Prostate gland (tissue), 2 donors: ENCODE measurements at regions not wholly inside any gene's neighbourhood (a gene's known extent, or its start where the extent isn't known, plus 50 kb on each side); places are given as distances from the start of the nearest gene placed in this dataset.
"Not testable (repeated sequence)": the region's sequence is repeated elsewhere in the genome, so short reads cannot be mapped to it uniquely, and the experiment has no call there.

Experiments
- CTCF ChIP-seq, 4 experiments: fragments of 200-600 bp in 2 of 4; fragments of 450-650 bp in 2 of 4; sonication (generic) in 2 of 4; IDR thresholded peaks; 1 replicate in 3 of 4; 2 replicates in 1 of 4; pipeline ENCODE4 v1.5.1; 2016 to 2019; ENCODE audit warnings: antibody characterized with exemption in 4 of 4, mild to moderate bottlenecking in 2 of 4, moderate library complexity in 2 of 4
- POLR2A ChIP-seq: fragments of 450-650 bp; IDR thresholded peaks from one replicate; pipeline ENCODE4 v1.6.1; 2016; ENCODE audit warnings: antibody characterized with exemption, mild to moderate bottlenecking
- POLR2AphosphoS5 ChIP-seq: sonication (generic); formaldehyde crosslinking; IDR thresholded peaks from one replicate; pipeline ENCODE4 v1.6.1; 2017; ENCODE audit warnings: antibody characterized with exemption

- TF ChIP-seq CTCF (IDR thresholded peaks at IDR 0.05); POLR2A; POLR2AphosphoS5: not testable (repeated sequence)
These were observed 772.6 kb downstream of the PRIM2 start for GRCh38 chr6:58090067-58090466.
